ENCODE measurements at regions not wholly inside any gene's neighbourhood (a gene's known extent, or its start where the extent isn't known, plus 50 kb on each side); places are given as distances from the start of the nearest gene placed in this dataset.

GRCh38 chr4:174036111-174036510 lies 247.4 kb downstream of the FBXO8 start (continued):
- no peak for TF ChIP-seq ZBTB33 (IDR thresholded peaks at IDR 0.05; ENCODE audit: extremely low read depth, insufficient replicate concordance, low read length)
- TF ChIP-seq, protein P1, sequence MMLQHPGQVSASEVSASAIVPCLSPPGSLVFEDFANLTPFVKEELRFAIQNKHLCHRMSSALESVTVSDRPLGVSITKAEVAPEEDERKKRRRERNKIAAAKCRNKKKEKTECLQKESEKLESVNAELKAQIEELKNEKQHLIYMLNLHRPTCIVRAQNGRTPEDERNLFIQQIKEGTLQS (IDR thresholded peaks at IDR 0.05), result no peak

DNA sequence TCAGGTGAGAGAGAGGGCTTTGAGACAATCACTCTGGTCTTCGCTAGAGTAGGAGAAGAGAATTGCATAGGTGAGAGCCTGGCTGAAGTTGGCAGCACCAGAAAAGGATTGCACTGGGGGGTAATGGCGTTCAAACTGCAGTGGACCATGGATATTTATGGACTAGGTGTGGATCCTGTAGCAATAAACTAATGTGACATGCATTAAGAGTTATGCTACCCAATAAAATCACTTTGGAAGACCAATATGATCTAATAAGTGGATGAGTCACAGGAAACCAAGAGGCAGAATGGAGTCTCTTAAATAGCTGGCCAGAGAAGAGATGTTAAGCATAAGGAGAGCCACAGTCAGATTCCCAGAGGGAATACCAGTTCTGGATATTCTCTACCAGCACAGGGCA lies 259.8 kb downstream of the FBXO8 start:
- RAD21 ChIA-PET (ENCODE audit: low non-redundant PET in 1 of 2, low total read pairs in 2 of 2, uncharacterized antibody in 2 of 2, unreplicated experiment in 2 of 2), result no interaction called here
- H4K20me1 ChIP-seq (ENCODE audit: insufficient read depth), result no peaks in the 10 kb centered on the region; the same call in 1 of the 2 replicates
- no peaks in the 10 kb centered on the region for H3K4me1 ChIP-seq (ENCODE audit: control insufficient read depth in 1 of 2, insufficient read depth in 2 of 2, low read length in 2 of 2)
- no peak overlapping the region for H3K27ac ChIP-seq (ENCODE audit: low read depth, low read length)
- peaks cover 41% of the 10 kb centered on the region for H3K27me3 ChIP-seq (ENCODE audit: insufficient read depth, low read length)
- POLR2A ChIA-PET, result no interaction called here
- TF ChIP-seq, protein P2, sequence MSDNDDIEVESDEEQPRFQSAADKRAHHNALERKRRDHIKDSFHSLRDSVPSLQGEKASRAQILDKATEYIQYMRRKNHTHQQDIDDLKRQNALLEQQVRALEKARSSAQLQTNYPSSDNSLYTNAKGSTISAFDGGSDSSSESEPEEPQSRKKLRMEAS (IDR thresholded peaks at IDR 0.05), result no peak
- TF ChIP-seq SIN3A (IDR thresholded peaks at IDR 0.05; ENCODE audit: low read depth) (no peak), ZBTB33 (IDR thresholded peaks at IDR 0.05; ENCODE audit: extremely low read depth, insufficient replicate concordance, low read length) (no peak), CEBPB (IDR thresholded peaks at IDR 0.05; ENCODE audit: low read depth) (no peak), ELF1 (IDR thresholded peaks at IDR 0.05; ENCODE audit: borderline replicate concordance, low read depth) (no peak), REST (IDR thresholded peaks at IDR 0.05; ENCODE audit: low read depth) (no peak), CTCF (IDR thresholded peaks at IDR 0.05 in 2 of 3, conservative IDR thresholded peaks at IDR 0.05 in 1 of 3; ENCODE audit: borderline replicate concordance in 1 of 3, insufficient read depth in 1 of 3, low read depth in 2 of 3, low read length in 2 of 3) (no peak), POLR2A (IDR thresholded peaks at IDR 0.05; ENCODE audit: borderline replicate concordance, extremely low read depth, insufficient read depth, insufficient read length) (no peak), FOSL1 (IDR thresholded peaks at IDR 0.05; ENCODE audit: low read depth) (no peak), EZH2phosphoT487 (IDR thresholded peaks at IDR 0.05; ENCODE audit: borderline replicate concordance) (no peak), EZH2 (IDR thresholded peaks at IDR 0.05) (no peak)
- TF ChIP-seq, protein P1 (IDR thresholded peaks at IDR 0.05), result no peak
- intact Hi-C loops (cut with micrococcal nuclease), result no loop called here
- no peaks in the 10 kb centered on the region for H3K36me3 ChIP-seq (ENCODE audit: control insufficient read depth in 1 of 2, insufficient read depth in 2 of 2, low read length in 2 of 2)
- no peaks in the 10 kb centered on the region for H3K79me2 ChIP-seq (ENCODE audit: insufficient read depth, low read length)
- no peak overlapping the region for H3K4me3 ChIP-seq (replicated peaks in 1 of 2; ENCODE audit: low read depth in 1 of 2, low read length in 2 of 2)
- no peak for ATAC-seq
- no peak for DNase-seq (ENCODE audit: low read depth, low spot score)
- H3K9me3 ChIP-seq (ENCODE audit: control insufficient read depth in 1 of 2, insufficient read depth in 1 of 2, low read depth in 1 of 2, low read length in 2 of 2), result no peaks in the 10 kb centered on the region
- no TSS peak for BruUV-seq (replicated peaks)
- no peak overlapping the region for H3K9ac ChIP-seq (ENCODE audit: low read length)
- H2AFZ ChIP-seq (ENCODE audit: low read depth, low read length, poor library complexity, severe bottlenecking), result no peak overlapping the region
- H3K4me2 ChIP-seq (ENCODE audit: low read length), result no peak overlapping the region
- no peaks in the 10 kb centered on the region for H3K9me2 ChIP-seq (ENCODE audit: insufficient read depth)
- CTCF ChIA-PET, result no interaction called here
